Liver (tissue), 8 donors: ENCODE measurements at regions not wholly inside any gene's neighbourhood (a gene's known extent, or its start where the extent isn't known, plus 50 kb on each side); places are given as distances from the start of the nearest gene placed in this dataset.

Experiments
- DNase-seq: peaks from one replicate; pipeline ENCODE4 v3.0.0-alpha.2; 2017; ENCODE audit warnings: low spot score
- H3K27ac ChIP-seq, 2 donors: one replicate each; pipeline ENCODE4 v1.7.0; 2013; ENCODE audit warnings: inconsistent platforms in 2 of 2, low read length in 2 of 2, control low read depth in 1 of 2, low read depth in 1 of 2, mild to moderate bottlenecking in 1 of 2
- H3K27me3 ChIP-seq, 4 donors: one replicate each; pipeline versions ENCODE4 v1.6.1 to v1.7.0; 2013; ENCODE audit warnings: low read length in 3 of 4, inconsistent platforms in 1 of 4, mild to moderate bottlenecking in 1 of 4, moderate library complexity in 1 of 4; ENCODE audit not compliant: control insufficient read depth in 4 of 4, insufficient read depth in 4 of 4
- H3K36me3 ChIP-seq, 4 donors: one replicate each; pipeline versions ENCODE4 v1.6.1 to v1.7.0; 2013; ENCODE audit warnings: low read length in 3 of 4, mild to moderate bottlenecking in 3 of 4, low read depth in 1 of 4, moderate library complexity in 1 of 4; ENCODE audit not compliant: control insufficient read depth in 4 of 4, insufficient read depth in 3 of 4
- H3K4me1 ChIP-seq, 4 donors: one replicate each; pipeline versions ENCODE4 v1.6.1 to v1.7.0; 2013; ENCODE audit warnings: low read length in 3 of 4, mild to moderate bottlenecking in 3 of 4, moderate library complexity in 1 of 4; ENCODE audit not compliant: control insufficient read depth in 4 of 4, insufficient read depth in 4 of 4
- H3K4me3 ChIP-seq, 3 donors: one replicate each; pipeline versions ENCODE4 v1.6.1 to v1.7.0; 2013; ENCODE audit warnings: low read length in 3 of 3, control low read depth in 1 of 3, low read depth in 1 of 3, mild to moderate bottlenecking in 1 of 3
- H3K9ac ChIP-seq, 2 donors: one replicate each; pipeline ENCODE4 v1.7.0; 2013; ENCODE audit warnings: low read length in 2 of 2, mild to moderate bottlenecking in 2 of 2, moderate library complexity in 2 of 2, control low read depth in 1 of 2, low read depth in 1 of 2
- H3K9me3 ChIP-seq, 4 donors: one replicate each; pipeline versions ENCODE4 v1.6.1 to v1.7.0; 2013; ENCODE audit warnings: low read length in 3 of 4; ENCODE audit not compliant: control insufficient read depth in 4 of 4
- CTCF ChIP-seq: fragments of 150-350 bp; IDR thresholded peaks from 2 replicates; pipeline ENCODE4 v1.5.1; 2017; ENCODE audit warnings: improper control_type of control experiment, low read depth, low read length; ENCODE audit not compliant: missing input control
- EGR1 ChIP-seq, 2 donors: IDR thresholded peaks; 2 replicates each; pipeline ENCODE4 v1.6.1; 2016 to 2018; ENCODE audit warnings: antibody characterized with exemption in 2 of 2, low read depth in 2 of 2
- FOXA1 ChIP-seq: IDR thresholded peaks from 2 replicates; pipeline ENCODE4 v1.6.1; 2016; ENCODE audit warnings: antibody characterized with exemption
- FOXA2 ChIP-seq: IDR thresholded peaks from 2 replicates; pipeline ENCODE4 v1.6.1; 2016; ENCODE audit warnings: antibody characterized with exemption
- GABPA ChIP-seq, 2 donors: IDR thresholded peaks in 1 of 2; conservative IDR thresholded peaks in 1 of 2; 2 replicates each; pipeline ENCODE4 v1.6.1; 2016; ENCODE audit warnings: antibody characterized with exemption in 2 of 2, mild to moderate bottlenecking in 1 of 2, moderate library complexity in 1 of 2
- HNF4A ChIP-seq, 2 donors: conservative IDR thresholded peaks; 2 replicates each; pipeline ENCODE4 v1.6.1; 2016; ENCODE audit warnings: antibody characterized with exemption in 2 of 2, mild to moderate bottlenecking in 2 of 2
- HNF4G ChIP-seq: IDR thresholded peaks from 2 replicates; pipeline ENCODE4 v1.6.1; 2016; ENCODE audit warnings: antibody characterized with exemption
- JUND ChIP-seq, 2 donors: IDR thresholded peaks; 2 replicates each; pipeline ENCODE4 v1.6.1; 2016; ENCODE audit warnings: antibody characterized with exemption in 2 of 2
- NR2F2 ChIP-seq: IDR thresholded peaks from 2 replicates; pipeline ENCODE4 v1.6.1; 2016; ENCODE audit warnings: antibody characterized with exemption
- RAD21 ChIP-seq, 2 donors: IDR thresholded peaks; 2 replicates each; pipeline ENCODE4 v1.6.1; 2016; ENCODE audit warnings: antibody characterized with exemption in 2 of 2, mild to moderate bottlenecking in 2 of 2
- RXRA ChIP-seq, 2 donors: IDR thresholded peaks; 2 replicates each; pipeline ENCODE4 v1.6.1; 2017 to 2018; ENCODE audit warnings: antibody characterized with exemption in 2 of 2, mild to moderate bottlenecking in 1 of 2
- SP1 ChIP-seq: IDR thresholded peaks from 2 replicates; pipeline ENCODE4 v1.6.1; 2018; ENCODE audit warnings: antibody characterized with exemption, mild to moderate bottlenecking
- TAF1 ChIP-seq: conservative IDR thresholded peaks from 2 replicates; pipeline ENCODE4 v1.6.1; 2016; ENCODE audit warnings: antibody characterized with exemption, mild to moderate bottlenecking
- YY1 ChIP-seq: IDR thresholded peaks from 2 replicates; pipeline ENCODE4 v1.6.1; 2016; ENCODE audit warnings: antibody characterized with exemption, mild to moderate bottlenecking
- WGBS: extraction: QIAGEN DNeasy Blood & Tissue Kit; methylation state at CpG from one replicate; pipeline ENCODE4 v1.1.7; 2013; 5-methylcytosine and 5-hydroxymethylcytosine counted together
- TF ChIP-seq, protein P1 (sequence below): IDR thresholded peaks from 2 replicates; pipeline ENCODE4 v1.6.1; 2016; ENCODE audit warnings: antibody characterized with exemption
- TF ChIP-seq, protein P2 (sequence below): IDR thresholded peaks from 2 replicates; pipeline ENCODE4 v1.6.1; 2016; ENCODE audit warnings: antibody characterized with exemption
- TF ChIP-seq, protein P3 (sequence below): IDR thresholded peaks from 2 replicates; pipeline ENCODE4 v1.6.1; 2016; ENCODE audit warnings: antibody characterized with exemption, mild to moderate bottlenecking
- TF ChIP-seq, protein P4 (sequence below): IDR thresholded peaks from 2 replicates; pipeline ENCODE4 v1.6.1; 2016; ENCODE audit warnings: antibody characterized with exemption
- donor health status: healthy.
- donor health status: healthy.
- donor health status: healthy.
- donor health status: healthy.
- donor health status: healthy.

GRCh38 chr6:40917603-40918002 is 121.4 kb downstream of the UNC5CL start:
- no peak for DNase-seq
- Histone ChIP-seq H3K9me3 (no peaks in the 10 kb centered on the region), H3K9ac (no peak overlapping the region), H3K4me1 (no peaks in the 10 kb centered on the region), H3K36me3 (no peaks in the 10 kb centered on the region), H3K27me3 (no peaks in the 10 kb centered on the region), H3K27ac (no peak overlapping the region), H3K4me3 (no peak overlapping the region)
- TF ChIP-seq, protein P1, sequence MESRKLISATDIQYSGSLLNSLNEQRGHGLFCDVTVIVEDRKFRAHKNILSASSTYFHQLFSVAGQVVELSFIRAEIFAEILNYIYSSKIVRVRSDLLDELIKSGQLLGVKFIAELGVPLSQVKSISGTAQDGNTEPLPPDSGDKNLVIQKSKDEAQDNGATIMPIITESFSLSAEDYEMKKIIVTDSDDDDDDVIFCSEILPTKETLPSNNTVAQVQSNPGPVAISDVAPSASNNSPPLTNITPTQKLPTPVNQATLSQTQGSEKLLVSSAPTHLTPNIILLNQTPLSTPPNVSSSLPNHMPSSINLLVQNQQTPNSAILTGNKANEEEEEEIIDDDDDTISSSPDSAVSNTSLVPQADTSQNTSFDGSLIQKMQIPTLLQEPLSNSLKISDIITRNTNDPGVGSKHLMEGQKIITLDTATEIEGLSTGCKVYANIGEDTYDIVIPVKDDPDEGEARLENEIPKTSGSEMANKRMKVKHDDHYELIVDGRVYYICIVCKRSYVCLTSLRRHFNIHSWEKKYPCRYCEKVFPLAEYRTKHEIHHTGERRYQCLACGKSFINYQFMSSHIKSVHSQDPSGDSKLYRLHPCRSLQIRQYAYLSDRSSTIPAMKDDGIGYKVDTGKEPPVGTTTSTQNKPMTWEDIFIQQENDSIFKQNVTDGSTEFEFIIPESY, result no peak
- TF ChIP-seq YY1 (no peak), EGR1 (IDR thresholded peaks at IDR 0.05; ENCODE audit: low read depth in 2 of 2) (no peak), HNF4G (no peak), RAD21 (IDR thresholded peaks at IDR 0.05) (no peak), GABPA (IDR thresholded peaks at IDR 0.05 in 1 of 2, conservative IDR thresholded peaks at IDR 0.05 in 1 of 2) (no peak), HNF4A (conservative IDR thresholded peaks at IDR 0.05) (no peak), RXRA (IDR thresholded peaks at IDR 0.05) (no peak), TAF1 (no peak)
- TF ChIP-seq, protein P2, sequence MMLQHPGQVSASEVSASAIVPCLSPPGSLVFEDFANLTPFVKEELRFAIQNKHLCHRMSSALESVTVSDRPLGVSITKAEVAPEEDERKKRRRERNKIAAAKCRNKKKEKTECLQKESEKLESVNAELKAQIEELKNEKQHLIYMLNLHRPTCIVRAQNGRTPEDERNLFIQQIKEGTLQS, result no peak
- WGBS, result 70% methylated on average over 3 of the region's 3 CpGs

DNA sequence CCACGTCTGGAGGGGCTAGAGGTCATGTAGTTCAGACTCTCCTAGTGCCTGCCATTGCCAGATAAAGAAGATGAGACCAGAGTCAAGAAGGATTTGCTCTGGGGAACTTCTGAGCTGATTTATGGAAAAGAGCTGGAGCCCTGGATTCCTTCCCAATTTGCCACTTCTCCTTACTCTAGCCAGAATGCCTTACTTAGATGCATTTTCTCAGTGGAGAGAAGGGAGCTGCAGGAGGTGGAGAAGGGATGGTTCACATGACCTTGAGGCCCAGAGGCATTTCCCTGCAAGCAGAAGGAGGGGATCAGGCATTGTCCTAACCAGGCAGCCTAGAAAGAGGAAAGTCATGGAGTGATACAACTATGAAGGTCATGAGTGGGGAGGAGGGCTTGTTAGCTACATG is 122.2 kb downstream of the UNC5CL start:
- no peak for DNase-seq
- no peaks in the 10 kb centered on the region for H3K27me3 ChIP-seq

More for the DNA sequence above, 122.2 kb downstream of the UNC5CL start:
- H3K4me1 ChIP-seq, result no peaks in the 10 kb centered on the region
- H3K4me3 ChIP-seq, result no peak overlapping the region
- no peak overlapping the region for H3K27ac ChIP-seq
- WGBS, result 57% methylated on average over 1 of the region's 1 CpG
- no peaks in the 10 kb centered on the region for H3K36me3 ChIP-seq
- TF ChIP-seq, protein P3, sequence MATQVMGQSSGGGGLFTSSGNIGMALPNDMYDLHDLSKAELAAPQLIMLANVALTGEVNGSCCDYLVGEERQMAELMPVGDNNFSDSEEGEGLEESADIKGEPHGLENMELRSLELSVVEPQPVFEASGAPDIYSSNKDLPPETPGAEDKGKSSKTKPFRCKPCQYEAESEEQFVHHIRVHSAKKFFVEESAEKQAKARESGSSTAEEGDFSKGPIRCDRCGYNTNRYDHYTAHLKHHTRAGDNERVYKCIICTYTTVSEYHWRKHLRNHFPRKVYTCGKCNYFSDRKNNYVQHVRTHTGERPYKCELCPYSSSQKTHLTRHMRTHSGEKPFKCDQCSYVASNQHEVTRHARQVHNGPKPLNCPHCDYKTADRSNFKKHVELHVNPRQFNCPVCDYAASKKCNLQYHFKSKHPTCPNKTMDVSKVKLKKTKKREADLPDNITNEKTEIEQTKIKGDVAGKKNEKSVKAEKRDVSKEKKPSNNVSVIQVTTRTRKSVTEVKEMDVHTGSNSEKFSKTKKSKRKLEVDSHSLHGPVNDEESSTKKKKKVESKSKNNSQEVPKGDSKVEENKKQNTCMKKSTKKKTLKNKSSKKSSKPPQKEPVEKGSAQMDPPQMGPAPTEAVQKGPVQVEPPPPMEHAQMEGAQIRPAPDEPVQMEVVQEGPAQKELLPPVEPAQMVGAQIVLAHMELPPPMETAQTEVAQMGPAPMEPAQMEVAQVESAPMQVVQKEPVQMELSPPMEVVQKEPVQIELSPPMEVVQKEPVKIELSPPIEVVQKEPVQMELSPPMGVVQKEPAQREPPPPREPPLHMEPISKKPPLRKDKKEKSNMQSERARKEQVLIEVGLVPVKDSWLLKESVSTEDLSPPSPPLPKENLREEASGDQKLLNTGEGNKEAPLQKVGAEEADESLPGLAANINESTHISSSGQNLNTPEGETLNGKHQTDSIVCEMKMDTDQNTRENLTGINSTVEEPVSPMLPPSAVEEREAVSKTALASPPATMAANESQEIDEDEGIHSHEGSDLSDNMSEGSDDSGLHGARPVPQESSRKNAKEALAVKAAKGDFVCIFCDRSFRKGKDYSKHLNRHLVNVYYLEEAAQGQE, result no peak
- no peak for TF ChIP-seq JUND (IDR thresholded peaks at IDR 0.05)
- no peak for TF ChIP-seq NR2F2
- TF ChIP-seq, protein P4, sequence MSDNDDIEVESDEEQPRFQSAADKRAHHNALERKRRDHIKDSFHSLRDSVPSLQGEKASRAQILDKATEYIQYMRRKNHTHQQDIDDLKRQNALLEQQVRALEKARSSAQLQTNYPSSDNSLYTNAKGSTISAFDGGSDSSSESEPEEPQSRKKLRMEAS, result no peak
- TF ChIP-seq RAD21 (IDR thresholded peaks at IDR 0.05), result no peak
- no peak for TF ChIP-seq FOXA1
- TF ChIP-seq YY1, result no peak
- TF ChIP-seq CTCF, result no peak
- no peak for TF ChIP-seq HNF4G
- no peak for TF ChIP-seq HNF4A (conservative IDR thresholded peaks at IDR 0.05)
- TF ChIP-seq RXRA (IDR thresholded peaks at IDR 0.05), result no peak
- TF ChIP-seq, protein P1, result no peak
- no peak for TF ChIP-seq GABPA (IDR thresholded peaks at IDR 0.05 in 1 of 2, conservative IDR thresholded peaks at IDR 0.05 in 1 of 2)
- no peak for TF ChIP-seq TAF1
- TF ChIP-seq FOXA2, result no peak
- TF ChIP-seq, protein P2, result no peak
- no peak for TF ChIP-seq SP1
- no peaks in the 10 kb centered on the region for H3K9me3 ChIP-seq
- H3K9ac ChIP-seq, result no peak overlapping the region
